WI38 (cell line): ENCODE measurements at regions not wholly inside any gene's neighbourhood (a gene's known extent, or its start where the extent isn't known, plus 50 kb on each side); places are given as distances from the start of the nearest gene placed in this dataset.

Experiments
- H3K4me3 ChIP-seq: 2 replicates; pipeline ENCODE4 v1.5.1; 2011; ENCODE audit warnings: low read depth, mild to moderate bottlenecking, control low read depth, low read length
- CTCF ChIP-seq: IDR thresholded peaks from 2 replicates; pipeline ENCODE4 v1.5.1; 2012; ENCODE audit warnings: low read depth, mild to moderate bottlenecking, control low read depth, low read length

GRCh38 chr4:149112109-149112508 lies 669.9 kb upstream of the NR3C2 start:
- TF ChIP-seq CTCF: no peak
- H3K4me3 ChIP-seq: no peak overlapping the region

- H3K4me3 ChIP-seq: no peak overlapping the region
- TF ChIP-seq CTCF: no peak
Measured at GRCh38 chr4:149110481-149110880, 668.3 kb upstream of the NR3C2 start.

GRCh38 chr4:149108626-149109025 lies 666.4 kb upstream of the NR3C2 start:
- no peak for TF ChIP-seq CTCF

GRCh38 chr4:149102765-149103164 lies 660.6 kb upstream of the NR3C2 start:
- H3K4me3 ChIP-seq: no peak overlapping the region
- no peak for TF ChIP-seq CTCF

More at GRCh38 chr4:149108626-149109025, 666.4 kb upstream of the NR3C2 start:
- H3K4me3 ChIP-seq: no peak overlapping the region

GRCh38 chr4:149101649-149102048 lies 659.4 kb upstream of the NR3C2 start:
- H3K4me3 ChIP-seq: no peak overlapping the region
- TF ChIP-seq CTCF: no peak

GRCh38 chr4:149095811-149096210 lies 653.6 kb upstream of the NR3C2 start:
- no peak overlapping the region for H3K4me3 ChIP-seq
- TF ChIP-seq CTCF: no peak

- H3K4me3 ChIP-seq: no peak overlapping the region
- TF ChIP-seq CTCF: no peak
Measured at GRCh38 chr4:149095001-149095400, 652.8 kb upstream of the NR3C2 start.
